HepG2 (cell line): ENCODE measurements at regions not wholly inside any gene's neighbourhood (a gene's known extent, or its start where the extent isn't known, plus 50 kb on each side); places are given as distances from the start of the nearest gene placed in this dataset.

Experiments
- ATAC-seq: fragments of 200-7000 bp; cut with Tn5 transposase; 3 replicates; pipeline ENCODE4 v1.9.1; 2020; ENCODE audit warnings: mild to moderate bottlenecking, moderate library complexity
- BruUV-seq: library from RNA; stranded (reverse); fragments of 400-500 nt; replicated peaks from 2 replicates; lab custom pipeline; 2021; lab: Mats Ljungman, UMichigan
- CTCF ChIA-PET: fragments of 300-600 bp; formaldehyde crosslinking; extraction: SDS; loops from one replicate; lab custom pipeline; 2021; ENCODE audit warnings: low total read pairs, inconsistent platforms, low intra/inter-chr PET ratio; lab: Yijun Ruan, JAX
- POLR2A ChIA-PET: fragments of 350-600 bp; sonication (Branson Sonifier 250); formaldehyde crosslinking; loops from one replicate; lab custom pipeline; 2020; ENCODE audit warnings: antibody characterized with exemption, inconsistent platforms; lab: Yijun Ruan, JAX
- DNase-seq: peaks from one replicate; pipeline ENCODE4 v3.0.0-alpha.2; 2015; ENCODE audit warnings: low spot score
- FAIRE-seq: peaks from 3 replicates; lab custom pipeline; 2011; peaks lifted over from hg19 to GRCh38; lab: Jason Lieb, UNC
- H2AFZ ChIP-seq: one replicate; pipeline ENCODE4 v1.6.1; 2011; ENCODE audit warnings: low read length, inconsistent platforms
- H3K27ac ChIP-seq: fragments of 300-600 bp; 3 replicates; pipeline ENCODE4 v1.8.0; 2011; ENCODE audit warnings: mixed run types, mild to moderate bottlenecking, mixed read lengths, low read length, inconsistent platforms; ENCODE audit not compliant: insufficient read depth; ENCODE audit errors: extremely low read length
- H3K27me3 ChIP-seq, 2 experiments: fragments of 200-600 bp in 1 of 2; 2 replicates in 1 of 2; 3 replicates in 1 of 2; pipeline versions ENCODE4 v1.6.0 to v1.8.0; 2011; ENCODE audit warnings: low read length in 2 of 2, mild to moderate bottlenecking in 2 of 2, moderate library complexity in 2 of 2, inconsistent platforms in 1 of 2; ENCODE audit not compliant: insufficient read depth in 2 of 2, control insufficient read depth in 1 of 2
- H3K36me3 ChIP-seq, 2 experiments: fragments of 200-600 bp in 1 of 2; replicated peaks in 1 of 2; 2 replicates in 1 of 2; 3 replicates in 1 of 2; pipeline versions ENCODE4 v1.5.1 to v1.8.0; 2011; ENCODE audit warnings: low read length in 2 of 2, inconsistent platforms in 1 of 2; ENCODE audit not compliant: insufficient read depth in 2 of 2, control insufficient read depth in 1 of 2
- H3K4me1 ChIP-seq: 2 replicates; pipeline ENCODE4 v1.5.1; 2012; ENCODE audit warnings: low read length, inconsistent platforms; ENCODE audit not compliant: insufficient read depth
- H3K4me2 ChIP-seq: 2 replicates; pipeline ENCODE4 v1.6.0; 2011; ENCODE audit warnings: low read depth, low read length, inconsistent platforms
- H3K4me3 ChIP-seq, 3 experiments: fragments of 200-600 bp in 1 of 3; sonication (generic), shearing (Covaris generic) in 1 of 3; replicated peaks in 1 of 3; 2 replicates each; pipeline ENCODE4 v1.5.1; 2011 to 2016; ENCODE audit warnings: low read length in 3 of 3, inconsistent platforms in 2 of 3, low read depth in 2 of 3, mild to moderate bottlenecking in 2 of 3, control low read depth in 1 of 3, mixed read lengths in 1 of 3; ENCODE audit not compliant: insufficient read depth in 1 of 3
- H3K79me2 ChIP-seq: one replicate; pipeline ENCODE4 v1.6.1; 2011; ENCODE audit warnings: low read length, inconsistent platforms; ENCODE audit not compliant: insufficient read depth
- H3K9ac ChIP-seq: 2 replicates; pipeline ENCODE4 v1.6.0; 2011; ENCODE audit warnings: mild to moderate bottlenecking, low read depth, low read length, inconsistent platforms; ENCODE audit not compliant: insufficient read depth
- H3K9me3 ChIP-seq: 2 replicates; pipeline ENCODE4 v1.5.1; 2012; ENCODE audit warnings: mild to moderate bottlenecking, low read length
- H4K20me1 ChIP-seq: 2 replicates; pipeline ENCODE4 v1.6.0; 2011; ENCODE audit warnings: inconsistent platforms, mild to moderate bottlenecking, low read length, moderate library complexity; ENCODE audit not compliant: insufficient read depth
- CBX1 ChIP-seq: IDR thresholded peaks from one replicate; pipeline ENCODE4 v1.6.1; 2016; ENCODE audit warnings: antibody characterized with exemption, low read depth
- ESRRA ChIP-seq: sonication (generic); formaldehyde crosslinking; IDR thresholded peaks from 2 replicates; pipeline ENCODE4 v1.5.1; 2020; ENCODE audit warnings: mild to moderate bottlenecking, low read depth, missing genetic modification reagents
- FOSL2 ChIP-seq: sonication (generic); formaldehyde crosslinking; IDR thresholded peaks from 2 replicates; pipeline ENCODE4 v1.4.0; 2020; ENCODE audit warnings: missing genetic modification reagents
- MED8 ChIP-seq: sonication (generic); formaldehyde crosslinking; IDR thresholded peaks from 2 replicates; pipeline ENCODE4 v1.8.1; 2023; ENCODE audit warnings: mild to moderate bottlenecking, missing genetic modification reagents; ENCODE audit not compliant: insufficient replicate concordance
- MLXIP ChIP-seq: sonication (generic); formaldehyde crosslinking; IDR thresholded peaks from 2 replicates; pipeline ENCODE4 v1.9.0; 2021; ENCODE audit warnings: missing genetic modification reagents, borderline replicate concordance
- MYPOP ChIP-seq: sonication (generic); formaldehyde crosslinking; IDR thresholded peaks from 2 replicates; pipeline ENCODE4 v1.8.1; 2023; ENCODE audit warnings: mild to moderate bottlenecking, moderate library complexity, missing genetic modification reagents
- NR2F1 ChIP-seq, 2 experiments: fragments of 450-650 bp in 1 of 2; formaldehyde crosslinking in 1 of 2; IDR thresholded peaks; 2 replicates each; pipeline versions ENCODE4 v1.5.0 to v1.6.1; 2016 to 2020; ENCODE audit warnings: mild to moderate bottlenecking in 1 of 2, missing compliant biosample characterization in 1 of 2, missing genetic modification reagents in 1 of 2, moderate library complexity in 1 of 2
- SMARCE1 ChIP-seq: fragments of 450-650 bp; IDR thresholded peaks from 2 replicates; pipeline ENCODE4 v1.6.1; 2017; ENCODE audit warnings: borderline replicate concordance
- ZFP1 ChIP-seq: IDR thresholded peaks from 2 replicates; pipeline ENCODE4 v1.6.1; 2016
- ZMAT5 ChIP-seq: sonication (generic); formaldehyde crosslinking; IDR thresholded peaks from 2 replicates; pipeline ENCODE4 v1.5.0; 2020; ENCODE audit warnings: mild to moderate bottlenecking, low read depth, missing genetic modification reagents, borderline replicate concordance
- ZNF276 ChIP-seq: sonication (generic); formaldehyde crosslinking; IDR thresholded peaks from 2 replicates; pipeline ENCODE4 v1.4.0; 2020; ENCODE audit warnings: mild to moderate bottlenecking, low read depth, missing genetic modification reagents
- ZNF782 ChIP-seq: sonication (generic); formaldehyde crosslinking; IDR thresholded peaks from 2 replicates; pipeline ENCODE4 v1.4.0; 2020; ENCODE audit warnings: missing genetic modification reagents, mild to moderate bottlenecking, borderline replicate concordance
- ZSCAN12 ChIP-seq: sonication (generic); formaldehyde crosslinking; IDR thresholded peaks from 2 replicates; pipeline ENCODE4 v1.9.0; 2021; ENCODE audit warnings: mild to moderate bottlenecking, missing genetic modification reagents
- WGBS: methylation state at CpG from one replicate; pipeline ENCODE4 v1.1.6; 2017; ENCODE audit warnings: low lambda C conversion rate; 5-methylcytosine and 5-hydroxymethylcytosine counted together
- in situ Hi-C: cut with HindIII; loops from 2 replicates; pipeline ENCODE4 v1.10.0; 2017; ENCODE audit warnings: low pct_unique_long_range_greater_than_20kb; ENCODE audit not compliant: extremely low pct_ligation_motif_present
- intact Hi-C: fragments of 100-400 bp; cut with micrococcal nuclease; formaldehyde crosslinking; loops from one replicate; pipeline ENCODE4 v1.10.0; 2022; ENCODE audit not compliant: unreplicated experiment

DNA sequence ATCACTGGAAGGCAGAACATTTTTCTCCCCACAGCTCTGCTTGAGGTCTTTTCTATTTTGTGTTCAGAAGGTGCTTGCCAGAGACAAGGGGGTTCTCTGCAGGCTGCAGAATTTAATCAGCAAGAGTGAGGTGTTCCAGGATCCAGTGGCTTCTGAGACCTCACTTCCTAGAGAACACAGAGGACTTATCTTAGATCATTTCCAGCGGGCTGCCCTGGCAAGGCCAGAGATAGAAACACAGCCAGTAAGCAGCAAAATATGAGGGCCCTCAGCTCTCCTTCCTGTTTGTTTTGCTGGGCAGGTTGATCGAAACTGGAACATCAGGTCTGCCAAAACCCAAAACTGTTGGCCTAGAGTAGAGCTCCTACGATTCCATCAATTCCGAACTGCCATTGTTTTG lies 187.3 kb downstream of the DIRAS2 start:
- Histone ChIP-seq H3K4me1 (0 out of 2 replicates have a peak, but pooled peaks cover 6% of the 10 kb centered on the region), H3K36me3 (no peaks in the 10 kb centered on the region), H3K4me3 (no peak overlapping the region), H3K9me3 (no peaks in the 10 kb centered on the region), H3K27me3 (no peaks in the 10 kb centered on the region), H4K20me1 (no peaks in the 10 kb centered on the region), H3K27ac (no peak overlapping the region), H3K9ac (no peak overlapping the region), H2AFZ (no peak overlapping the region), H3K4me2 (no peak overlapping the region), H3K79me2 (no peaks in the 10 kb centered on the region)
- WGBS: 1% methylated on average over 4 of the region's 4 CpGs
- in situ Hi-C loops: no loop called here
- DNase-seq (no peak), FAIRE-seq (no peak), ATAC-seq (no peak)
- BruUV-seq: no TSS peak
- TF ChIP-seq ZNF276 (no peak), MLXIP (CRISPR knock-in tag) (no peak), FOSL2 (CRISPR knock-in tag) (no peak), NR2F1 (CRISPR knock-in tag; IDR thresholded peaks at IDR 0.05) (no peak), CBX1 (no peak), ZFP1 (no peak), MYPOP (CRISPR knock-in tag) (no peak), ZMAT5 (CRISPR knock-in tag) (no peak), SMARCE1 (no peak), ESRRA (no peak), ZNF782 (no peak), ZSCAN12 (CRISPR knock-in tag) (no peak), MED8 (no peak)
- POLR2A ChIA-PET: no interaction called here
- intact Hi-C loops: no loop called here
- CTCF ChIA-PET: no interaction called here
